Activated naive CD4-positive, alpha-beta T cell treated with anti-CD3 and anti-CD28 coated beads, Interleukin-2, amount 10 ng/mL, durations not matched to agents 7 days and 5 days (primary cell): ENCODE measurements at regions not wholly inside any gene's neighbourhood (a gene's known extent, or its start where the extent isn't known, plus 50 kb on each side); places are given as distances from the start of the nearest gene placed in this dataset.
"Not testable (repeated sequence)": the region's sequence is repeated elsewhere in the genome, so short reads cannot be mapped to it uniquely, and the experiment has no call there.

ENCODE experiments used
- CTCF ChIA-PET: fragments of 350-600 bp; sonication (Branson Sonifier 250); formaldehyde crosslinking; loops from one replicate; lab custom pipeline; 2021; ENCODE audit warnings: antibody characterized with exemption; lab: Charles Lee
- DNase-seq: peaks from one replicate; pipeline ENCODE4 v3.0.0-alpha.2; 2020
- H3K27ac Mint-ChIP-seq: one replicate; pipeline ENCODE4 v1.8.0; 2021; ENCODE audit warnings: mild to moderate bottlenecking, moderate library complexity, mixed read lengths
- H3K27me3 Mint-ChIP-seq: one replicate; pipeline ENCODE4 v1.8.0; 2021; ENCODE audit warnings: mild to moderate bottlenecking, mixed read lengths
- H3K36me3 Mint-ChIP-seq: one replicate; pipeline ENCODE4 v1.8.0; 2021; ENCODE audit warnings: mixed read lengths
- H3K4me1 Mint-ChIP-seq: one replicate; pipeline ENCODE4 v1.8.0; 2021; ENCODE audit warnings: mixed read lengths
- H3K4me3 Mint-ChIP-seq: one replicate; pipeline ENCODE4 v1.8.0; 2021; ENCODE audit warnings: mild to moderate bottlenecking, moderate library complexity, mixed read lengths
- H3K9me3 Mint-ChIP-seq: one replicate; pipeline ENCODE4 v1.8.0; 2021; ENCODE audit warnings: mixed read lengths

DNA sequence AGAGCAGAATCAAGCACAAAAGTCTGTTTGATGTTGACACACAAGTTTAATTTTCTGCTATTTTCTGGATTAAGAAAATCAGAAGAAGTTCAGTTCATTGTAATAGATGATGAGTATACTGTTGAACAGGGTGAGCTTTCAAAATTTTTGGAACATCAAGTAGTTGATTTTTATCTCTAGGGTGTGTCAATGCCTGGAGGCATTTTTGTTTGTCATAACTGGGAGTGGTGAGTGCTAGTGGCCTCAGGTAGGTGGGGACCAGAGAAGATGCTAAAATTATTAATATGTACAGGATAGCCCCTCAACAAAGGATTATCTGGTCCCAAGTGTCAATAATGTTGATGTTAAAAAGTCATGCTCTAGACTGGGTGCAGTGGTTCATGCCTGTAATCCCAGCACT lies 279.7 kb upstream of the GNPDA2 start:
- Mint-ChIP-seq H3K4me3 (no peak overlapping the region), H3K27me3 (no peaks in the 10 kb centered on the region), H3K36me3 (no peaks in the 10 kb centered on the region), H3K4me1 (no peaks in the 10 kb centered on the region), H3K9me3 (peaks cover 2% of the 10 kb centered on the region), H3K27ac (no peak overlapping the region)
- DNase-seq, result no peak
- CTCF ChIA-PET, result no interaction called here

DNA sequence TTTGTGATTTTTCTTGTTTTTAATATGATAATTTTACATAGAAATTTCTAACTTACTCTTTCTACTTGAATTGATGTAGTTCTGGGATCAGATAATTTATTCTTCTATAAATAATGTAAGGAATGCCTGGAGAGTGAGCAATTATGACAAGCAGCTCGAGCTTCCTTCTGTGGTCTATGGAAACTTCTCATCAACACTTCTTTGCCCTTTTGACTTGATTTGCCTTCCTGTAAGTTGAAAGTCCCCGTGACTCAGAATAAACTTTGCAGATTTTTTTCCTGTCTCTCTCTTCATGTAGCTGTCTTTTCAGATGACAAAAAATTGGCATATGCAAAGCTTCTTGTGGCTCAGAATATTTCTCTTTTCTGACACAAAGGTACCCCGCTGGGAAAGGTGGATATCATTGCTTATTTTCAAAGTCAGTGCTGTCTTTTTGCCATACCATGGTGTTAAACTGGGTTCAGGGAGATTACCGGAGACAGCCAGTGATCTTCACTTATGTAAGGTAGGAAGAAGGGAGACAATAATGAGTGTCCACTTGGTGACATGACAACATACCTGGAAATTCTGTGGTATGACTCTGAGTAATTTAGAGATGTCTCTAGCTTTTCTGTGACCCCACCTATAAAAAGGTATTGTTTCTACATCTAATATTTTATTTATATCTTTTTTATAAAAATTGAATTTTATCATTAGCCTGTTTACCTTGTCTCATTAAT lies 278.6 kb upstream of the GNPDA2 start:
- DNase-seq, result no peak
- H3K4me3 Mint-ChIP-seq, result no peak overlapping the region
- CTCF ChIA-PET, result no interaction called here
- peaks cover 2% of the 10 kb centered on the region for H3K9me3 Mint-ChIP-seq
- H3K4me1 Mint-ChIP-seq, result no peaks in the 10 kb centered on the region
- no peak overlapping the region for H3K27ac Mint-ChIP-seq
- no peaks in the 10 kb centered on the region for H3K27me3 Mint-ChIP-seq
- H3K36me3 Mint-ChIP-seq, result no peaks in the 10 kb centered on the region

DNA sequence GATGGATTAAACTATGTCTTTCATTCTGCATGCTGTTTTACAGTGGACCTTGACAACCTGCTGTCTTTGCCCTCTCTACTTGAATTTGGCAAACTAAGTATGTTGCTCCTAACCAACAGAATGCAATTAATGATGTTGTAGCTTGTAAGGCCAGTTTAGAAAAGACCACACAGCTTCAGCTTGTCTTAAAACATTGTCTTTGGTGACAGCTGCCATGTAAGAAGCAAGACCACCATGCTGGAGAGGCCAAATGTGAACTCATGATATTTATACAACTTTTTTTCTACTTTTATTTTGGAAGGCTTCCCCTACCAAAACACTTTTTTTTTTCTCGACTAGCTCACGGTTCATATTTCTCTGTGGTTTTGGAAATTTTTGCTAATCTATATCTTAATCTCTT lies 278.0 kb upstream of the GNPDA2 start:
- H3K4me3 Mint-ChIP-seq, result no peak overlapping the region
- H3K9me3 Mint-ChIP-seq, result peaks cover 2% of the 10 kb centered on the region
- no peaks in the 10 kb centered on the region for H3K4me1 Mint-ChIP-seq
- CTCF ChIA-PET, result no interaction called here
- H3K27me3 Mint-ChIP-seq, result no peaks in the 10 kb centered on the region
- no peak overlapping the region for H3K27ac Mint-ChIP-seq
- no peak for DNase-seq
- no peaks in the 10 kb centered on the region for H3K36me3 Mint-ChIP-seq

DNA sequence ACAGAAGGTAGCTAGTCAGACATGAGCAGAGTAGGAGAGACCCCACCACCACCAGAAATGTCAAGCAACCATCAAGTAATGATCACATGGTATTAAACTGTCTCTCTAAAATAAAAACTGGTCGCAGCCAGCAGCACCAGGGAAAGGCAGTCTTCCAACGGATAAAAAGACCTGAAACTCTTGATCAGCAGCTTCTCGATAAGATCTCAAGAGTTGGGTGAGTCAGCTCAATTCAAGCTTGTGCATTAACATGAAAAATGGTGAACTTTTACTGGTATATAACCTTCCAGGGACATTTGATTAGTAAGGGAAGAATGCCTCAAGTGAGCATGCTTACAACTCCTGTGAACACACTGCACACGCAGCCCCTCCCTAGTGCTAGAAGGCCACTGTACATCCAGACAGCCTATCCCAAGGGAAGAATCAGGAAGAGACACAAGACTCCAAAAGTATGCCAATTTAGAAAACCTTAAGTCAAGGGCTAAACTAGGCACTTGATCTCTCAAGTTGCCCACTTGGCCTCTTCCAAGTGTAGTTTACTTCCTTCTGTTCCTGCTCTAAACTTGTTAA lies 270.0 kb upstream of the GNPDA2 start:
- Mint-ChIP-seq H3K36me3 (no peaks in the 10 kb centered on the region), H3K4me3 (no peak overlapping the region), H3K9me3 (peaks cover 2% of the 10 kb centered on the region), H3K27ac (no peak overlapping the region), H3K4me1 (no peaks in the 10 kb centered on the region), H3K27me3 (no peaks in the 10 kb centered on the region)
- CTCF ChIA-PET, result no interaction called here
- no peak for DNase-seq

DNA sequence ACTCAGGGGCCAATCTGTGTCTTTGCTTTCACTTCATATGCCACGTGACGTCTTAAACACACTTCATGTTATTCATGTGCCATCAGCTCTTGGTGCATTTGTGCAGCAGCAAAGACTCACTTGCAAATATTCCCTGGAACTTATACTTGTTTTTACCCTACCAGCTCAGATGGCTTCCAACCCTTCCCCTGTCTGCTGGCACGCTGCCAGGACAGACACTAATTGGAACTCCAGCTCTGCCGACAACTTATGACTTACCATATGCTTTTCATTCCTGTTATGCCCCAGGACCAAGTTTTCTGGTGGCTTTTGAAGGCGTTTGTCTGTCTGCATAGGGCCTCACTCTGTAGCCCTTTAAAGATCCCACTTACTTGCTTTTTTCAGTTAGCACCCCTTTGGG lies 261.7 kb upstream of the GNPDA2 start:
- H3K4me1 Mint-ChIP-seq, result no peaks in the 10 kb centered on the region
- no peak overlapping the region for H3K4me3 Mint-ChIP-seq
- H3K36me3 Mint-ChIP-seq, result no peaks in the 10 kb centered on the region
- no peak for DNase-seq
- H3K9me3 Mint-ChIP-seq, result peaks cover 10% of the 10 kb centered on the region
- no peak overlapping the region for H3K27ac Mint-ChIP-seq
- H3K27me3 Mint-ChIP-seq, result no peaks in the 10 kb centered on the region
- CTCF ChIA-PET, result no interaction called here

DNA sequence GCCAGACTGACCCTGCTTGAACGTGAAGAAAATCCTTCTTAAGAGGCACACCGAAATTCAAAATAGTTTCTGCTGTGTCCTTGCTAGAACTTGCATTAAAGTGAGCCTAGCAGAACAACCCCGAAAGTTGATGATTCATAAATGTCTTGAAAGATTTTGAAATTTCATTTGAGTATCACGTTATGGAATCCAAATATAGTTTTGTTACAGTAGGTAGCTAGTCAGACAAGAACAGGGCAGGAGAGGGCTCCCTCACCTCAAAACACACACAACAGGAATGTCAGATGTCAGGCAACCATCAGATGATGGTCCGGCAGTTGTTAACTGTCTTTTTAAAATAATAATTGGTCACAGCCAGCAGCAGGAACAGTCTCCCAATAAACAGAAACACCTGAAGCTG lies 259.6 kb upstream of the GNPDA2 start:
- no peak for DNase-seq
- H3K27ac Mint-ChIP-seq, result no peak overlapping the region
- CTCF ChIA-PET, result no interaction called here
- peaks cover 10% of the 10 kb centered on the region for H3K9me3 Mint-ChIP-seq
- no peak overlapping the region for H3K4me3 Mint-ChIP-seq
- H3K36me3 Mint-ChIP-seq, result no peaks in the 10 kb centered on the region
- H3K4me1 Mint-ChIP-seq, result no peaks in the 10 kb centered on the region
- H3K27me3 Mint-ChIP-seq, result no peaks in the 10 kb centered on the region

DNA sequence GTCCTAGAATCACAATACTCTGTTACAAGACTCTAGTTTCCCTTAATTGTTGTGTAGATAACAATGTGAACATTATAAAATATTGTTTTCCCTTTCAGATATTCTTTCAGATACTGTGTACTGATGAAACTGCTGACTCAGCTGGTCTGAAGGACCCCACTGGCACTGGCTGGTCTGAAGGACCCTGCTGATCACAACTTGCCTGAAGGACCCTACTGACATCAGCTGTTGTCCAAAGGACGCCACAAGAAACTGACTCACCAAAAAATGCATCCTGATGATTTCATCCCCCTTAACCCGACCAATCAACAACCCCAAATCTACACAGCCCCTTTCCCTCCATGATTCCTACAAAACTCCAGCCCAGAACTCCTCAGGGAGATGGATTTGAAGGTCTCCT lies 258.8 kb upstream of the GNPDA2 start:
- Mint-ChIP-seq H3K4me1 (no peaks in the 10 kb centered on the region), H3K27me3 (no peaks in the 10 kb centered on the region), H3K36me3 (no peaks in the 10 kb centered on the region), H3K4me3 (no peak overlapping the region), H3K27ac (no peak overlapping the region), H3K9me3 (peaks cover 10% of the 10 kb centered on the region)
- CTCF ChIA-PET, result no interaction called here
- DNase-seq, result no peak

DNA sequence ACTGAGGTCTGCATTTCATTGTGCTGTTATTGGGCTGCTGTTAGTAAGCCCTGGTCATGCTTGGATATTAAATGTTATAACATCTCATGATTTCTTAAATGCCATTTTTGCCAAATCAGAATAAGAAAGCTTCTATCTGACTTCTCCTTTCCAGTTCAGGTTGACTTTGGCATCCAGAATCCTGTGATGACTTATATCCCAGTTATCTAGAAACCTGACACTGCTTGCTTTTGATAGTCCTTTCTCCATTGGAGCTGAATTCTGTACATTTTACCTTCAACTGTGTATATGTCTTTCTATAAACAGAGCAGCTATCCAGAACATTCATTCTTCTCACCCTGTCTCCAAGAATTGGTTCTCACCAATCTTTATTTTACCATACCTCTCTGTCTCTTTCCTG lies 257.7 kb upstream of the GNPDA2 start:
- CTCF ChIA-PET, result no interaction called here
- no peak overlapping the region for H3K27ac Mint-ChIP-seq
- peaks cover 10% of the 10 kb centered on the region for H3K9me3 Mint-ChIP-seq
- H3K36me3 Mint-ChIP-seq, result no peaks in the 10 kb centered on the region
- no peaks in the 10 kb centered on the region for H3K27me3 Mint-ChIP-seq
- no peak for DNase-seq
- H3K4me1 Mint-ChIP-seq, result no peaks in the 10 kb centered on the region
- H3K4me3 Mint-ChIP-seq, result no peak overlapping the region

DNA sequence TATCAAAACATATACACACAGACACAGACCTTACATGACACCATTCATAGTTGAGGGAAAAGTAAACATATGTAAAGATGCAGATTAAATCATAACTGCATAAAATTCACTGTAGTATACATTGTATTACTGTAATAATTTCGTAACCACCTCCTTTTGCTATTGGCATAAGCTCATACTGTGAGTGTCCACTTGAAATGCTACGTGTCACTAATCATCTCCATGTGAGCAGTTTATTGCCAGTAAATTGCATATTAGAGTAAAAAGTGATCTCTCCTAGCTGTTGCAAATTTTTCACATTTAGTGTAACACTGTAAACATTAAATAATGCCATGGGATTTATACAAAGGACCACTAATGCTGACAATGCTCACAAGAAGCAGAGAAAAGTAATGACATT lies 256.7 kb upstream of the GNPDA2 start:
- Mint-ChIP-seq H3K9me3 (peaks cover 4% of the 10 kb centered on the region), H3K27me3 (no peaks in the 10 kb centered on the region), H3K4me3 (no peak overlapping the region), H3K4me1 (no peaks in the 10 kb centered on the region), H3K36me3 (no peaks in the 10 kb centered on the region), H3K27ac (no peak overlapping the region)
- no peak for DNase-seq
- CTCF ChIA-PET, result no interaction called here

DNA sequence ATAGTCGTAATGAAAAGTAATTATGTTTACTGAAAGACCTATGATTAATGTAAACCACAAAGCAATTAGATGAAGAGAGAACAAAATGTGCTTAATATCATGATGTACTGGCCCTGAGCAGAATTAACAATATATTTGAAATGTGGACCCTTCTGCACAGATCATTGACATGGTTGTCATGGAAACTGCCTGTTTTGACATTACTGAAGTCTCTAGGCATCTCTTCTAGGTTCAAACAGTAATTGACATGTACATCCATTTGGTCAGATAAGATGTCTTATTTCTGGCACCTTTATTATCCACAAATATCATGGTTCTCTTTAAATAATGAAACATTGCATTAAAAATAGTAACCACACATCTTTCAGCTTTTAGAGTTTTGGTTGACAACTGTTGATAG lies 251.7 kb upstream of the GNPDA2 start:
- H3K4me3 Mint-ChIP-seq, result no peak overlapping the region
- no peak for DNase-seq
- H3K27ac Mint-ChIP-seq, result no peak overlapping the region
- no peaks in the 10 kb centered on the region for H3K27me3 Mint-ChIP-seq
- CTCF ChIA-PET, result no interaction called here
- H3K4me1 Mint-ChIP-seq, result no peaks in the 10 kb centered on the region
- H3K36me3 Mint-ChIP-seq, result no peaks in the 10 kb centered on the region
- no peaks in the 10 kb centered on the region for H3K9me3 Mint-ChIP-seq

DNA sequence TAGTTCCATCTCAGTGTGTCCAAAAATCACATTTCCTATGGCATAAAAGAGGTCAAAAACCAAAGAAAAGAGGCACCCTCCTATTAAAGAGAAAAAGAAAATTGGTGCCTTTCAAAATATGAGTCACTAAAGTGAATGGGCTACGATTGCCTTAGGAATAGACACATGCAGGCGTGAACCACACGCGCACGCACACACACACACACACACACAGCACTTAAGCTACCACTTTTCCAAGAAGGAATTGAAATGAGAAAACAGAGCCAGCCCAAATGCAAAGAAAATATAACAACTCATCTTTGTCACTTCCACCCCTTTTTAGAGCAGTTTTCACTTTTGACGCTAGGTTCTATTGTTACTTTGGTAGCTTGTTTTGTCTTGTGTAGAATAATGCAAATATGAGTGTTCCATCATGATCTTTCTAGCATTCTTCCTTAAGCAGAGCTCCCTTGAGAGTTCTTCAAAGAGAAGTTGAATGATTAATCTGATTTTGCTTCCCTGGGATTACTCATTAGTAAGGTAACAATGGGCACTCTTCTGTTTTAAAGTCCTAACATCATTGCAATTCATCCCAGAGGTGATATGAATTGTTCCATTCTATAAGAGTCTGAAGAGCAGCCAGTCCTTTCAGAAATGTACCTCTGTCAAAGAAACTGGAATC lies 239.2 kb upstream of the GNPDA2 start:
- no peaks in the 10 kb centered on the region for H3K4me1 Mint-ChIP-seq
- DNase-seq, result no peak
- H3K4me3 Mint-ChIP-seq, result no peak overlapping the region
- H3K36me3 Mint-ChIP-seq, result no peaks in the 10 kb centered on the region
- CTCF ChIA-PET, result no interaction called here
- no peak overlapping the region for H3K27ac Mint-ChIP-seq
- no peaks in the 10 kb centered on the region for H3K27me3 Mint-ChIP-seq
- peaks cover 3% of the 10 kb centered on the region for H3K9me3 Mint-ChIP-seq

DNA sequence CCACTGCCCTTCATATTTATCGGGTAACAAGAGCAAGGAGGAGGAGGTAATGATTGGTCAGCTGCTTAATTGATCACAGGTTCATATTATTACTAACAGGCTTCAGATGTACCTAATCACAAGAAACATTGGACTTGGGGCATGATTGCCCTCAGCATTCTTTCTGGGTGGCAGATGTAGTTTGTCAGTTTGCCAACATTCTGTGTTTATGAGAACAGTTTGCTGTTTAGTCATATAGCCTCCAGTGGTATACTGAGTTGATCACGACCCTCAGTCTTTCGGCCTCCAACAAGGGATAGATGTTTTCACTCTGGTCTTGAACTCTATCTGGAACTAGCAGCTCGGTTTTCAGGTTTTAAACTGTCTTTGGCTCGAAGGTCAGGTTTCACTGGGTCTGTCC lies 237.7 kb upstream of the GNPDA2 start:
- CTCF ChIA-PET, H3K4me3 Mint-ChIP-seq, H3K36me3 Mint-ChIP-seq, H3K27ac Mint-ChIP-seq, H3K27me3 Mint-ChIP-seq, DNase-seq, H3K9me3 Mint-ChIP-seq, H3K4me1 Mint-ChIP-seq: not testable (repeated sequence)

DNA sequence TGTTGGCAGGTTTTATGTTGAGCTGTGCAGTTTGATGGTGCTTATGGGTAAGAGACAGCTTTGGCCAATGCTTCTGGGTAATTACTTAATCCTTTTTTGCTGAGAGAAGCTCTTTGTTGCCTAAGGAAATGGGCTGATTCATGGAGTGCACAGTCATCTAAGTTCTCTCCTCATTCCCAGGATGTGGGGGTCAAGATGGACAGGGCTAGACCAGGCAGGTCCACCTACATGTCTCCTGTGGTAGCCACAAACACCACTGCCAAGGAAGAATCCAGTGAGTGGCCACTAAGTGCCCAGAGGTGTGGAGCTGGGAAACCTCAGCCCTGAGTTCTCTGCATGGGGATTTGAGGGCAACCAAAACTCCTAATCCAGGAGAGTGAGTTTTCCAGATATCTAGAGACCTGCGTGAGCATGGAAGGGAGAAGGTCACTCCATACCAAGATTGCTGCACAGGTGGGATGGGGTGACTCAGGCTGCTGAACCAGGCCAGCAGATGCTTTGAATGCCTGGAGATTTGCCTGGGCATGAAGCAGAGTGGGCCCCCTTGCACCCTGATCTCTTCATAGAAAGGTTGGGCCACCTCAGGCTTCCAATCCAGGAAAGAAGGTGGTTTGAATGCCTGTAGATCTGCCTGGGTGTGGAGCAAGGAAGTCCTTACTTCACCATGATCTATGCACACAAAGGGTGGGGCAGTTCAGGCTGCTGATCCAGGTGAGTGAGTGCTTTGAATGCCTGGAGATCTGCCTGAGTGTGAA lies 234.8 kb upstream of the GNPDA2 start:
- no peak overlapping the region for H3K4me3 Mint-ChIP-seq
- CTCF ChIA-PET, result no interaction called here
- H3K4me1 Mint-ChIP-seq, result no peaks in the 10 kb centered on the region
- no peak overlapping the region for H3K27ac Mint-ChIP-seq
- no peaks in the 10 kb centered on the region for H3K27me3 Mint-ChIP-seq
- no peak for DNase-seq
- H3K36me3 Mint-ChIP-seq, result no peaks in the 10 kb centered on the region
- H3K9me3 Mint-ChIP-seq, result peaks cover 7% of the 10 kb centered on the region

DNA sequence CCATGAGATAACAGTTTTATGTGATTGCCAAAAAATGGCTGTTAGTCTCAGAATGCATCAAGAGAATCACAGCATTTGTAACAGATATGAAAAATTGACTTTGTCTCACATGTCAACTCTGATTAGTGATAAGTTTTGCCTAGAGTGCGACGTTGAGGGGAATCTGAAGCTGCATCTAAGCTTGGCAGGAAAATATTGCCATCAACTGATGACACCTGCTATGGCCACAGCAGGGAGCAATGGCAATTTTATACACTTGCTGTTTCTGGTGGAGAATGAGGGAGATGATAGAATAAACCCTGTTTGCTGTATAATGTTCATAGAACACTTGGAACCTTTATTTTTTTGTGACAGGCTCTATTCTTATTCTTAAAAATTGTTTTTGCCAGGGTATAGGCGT lies 205.4 kb upstream of the GNPDA2 start:
- Mint-ChIP-seq H3K4me3 (no peak overlapping the region), H3K27me3 (no peaks in the 10 kb centered on the region), H3K9me3 (no peaks in the 10 kb centered on the region), H3K4me1 (no peaks in the 10 kb centered on the region), H3K36me3 (no peaks in the 10 kb centered on the region), H3K27ac (no peak overlapping the region)
- CTCF ChIA-PET, result no interaction called here
- no peak for DNase-seq

DNA sequence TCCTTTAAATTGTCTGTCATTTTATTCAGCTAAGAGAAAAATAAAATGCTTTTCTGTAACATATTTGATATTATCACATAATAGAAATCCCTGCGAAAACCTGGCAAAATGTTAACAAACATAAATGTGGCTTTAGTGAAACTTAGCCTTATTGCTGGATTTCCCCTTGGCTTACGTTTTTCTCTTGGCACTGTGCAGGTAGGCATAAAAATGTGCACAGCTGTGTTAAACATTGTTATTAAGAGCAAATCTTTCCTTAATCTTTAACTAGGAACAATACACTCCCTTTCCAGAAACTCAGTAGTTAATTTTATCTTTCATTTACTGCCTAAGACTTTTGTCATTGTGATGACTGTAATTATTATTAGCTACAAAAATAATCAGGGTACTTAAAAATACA lies 202.4 kb upstream of the GNPDA2 start:
- H3K27ac Mint-ChIP-seq, result no peak overlapping the region
- no peaks in the 10 kb centered on the region for H3K27me3 Mint-ChIP-seq
- H3K4me1 Mint-ChIP-seq, result no peaks in the 10 kb centered on the region
- DNase-seq, result no peak
- H3K36me3 Mint-ChIP-seq, result no peaks in the 10 kb centered on the region
- CTCF ChIA-PET, result no interaction called here
- no peaks in the 10 kb centered on the region for H3K9me3 Mint-ChIP-seq
- H3K4me3 Mint-ChIP-seq, result no peak overlapping the region
